ENCODE measurements at regions not wholly inside any gene's neighbourhood (a gene's known extent, or its start where the extent isn't known, plus 50 kb on each side); places are given as distances from the start of the nearest gene placed in this dataset.

- Histone ChIP-seq H3K4ac (ENCODE audit: low read depth, low read length) (no peak overlapping the region), H3T11ph (ENCODE audit: low read length) (no peak overlapping the region), H4K91ac (ENCODE audit: insufficient read length, low read depth, low read length) (no peak overlapping the region), H4K20me1 (ENCODE audit: control insufficient read depth, insufficient read depth, insufficient read length) (no peaks in the 10 kb centered on the region), H3K14ac (ENCODE audit: insufficient read depth, low read length) (no peak overlapping the region), H3K9me3 (ENCODE audit: control insufficient read depth, low read depth, low read length) (no peaks in the 10 kb centered on the region), H2BK12ac (ENCODE audit: insufficient read length, low read depth, low read length) (no peak overlapping the region), H3K27me3 (ENCODE audit: insufficient read depth, low read length) (0 out of 2 replicates have a peak, but pooled peaks cover 2% of the 10 kb centered on the region), H2BK5ac (ENCODE audit: insufficient read length, low read length) (no peak overlapping the region), H2BK120ac (ENCODE audit: low read depth, low read length, poor library complexity, severe bottlenecking) (no peak overlapping the region), H4K5ac (ENCODE audit: insufficient read length, low read depth, low read length) (no peak overlapping the region), H3K79me2 (ENCODE audit: insufficient read depth, low read length) (no peaks in the 10 kb centered on the region), H3K23me2 (ENCODE audit: insufficient read length, low read depth, low read length, poor library complexity, severe bottlenecking) (no peaks in the 10 kb centered on the region), H2BK20ac (ENCODE audit: low read depth, low read length, poor library complexity, severe bottlenecking) (no peak overlapping the region), H3K4me1 (ENCODE audit: insufficient read depth, low read length) (no peaks in the 10 kb centered on the region), H3K79me1 (ENCODE audit: insufficient read depth, low read depth, low read length, poor library complexity, severe bottlenecking) (no peaks in the 10 kb centered on the region), H4K8ac (replicated peaks; ENCODE audit: insufficient read length, low read depth, low read length) (no peak overlapping the region), H2BK15ac (ENCODE audit: low read depth, low read length) (no peak overlapping the region), H2AK5ac (ENCODE audit: insufficient read length, low read length) (no peak overlapping the region), H2AFZ (ENCODE audit: low read length) (no peak overlapping the region), H3K18ac (ENCODE audit: insufficient read length, low read depth, low read length) (peak overlapping the region; percentile 17), H3K23ac (ENCODE audit: insufficient read length, low read depth, low read length) (no peak overlapping the region), H3K56ac (ENCODE audit: insufficient read length, low read depth, low read length) (no peak overlapping the region), H3K27ac (ENCODE audit: insufficient read length, low read depth, low read length) (no peak overlapping the region), H3K4me2 (ENCODE audit: insufficient read depth, insufficient read length, low read length) (no peak overlapping the region), H3K9ac (ENCODE audit: extremely low read depth, insufficient read length, low read length) (no peak overlapping the region)
- peak; percentile 17 for DNase-seq
- no peak for TF ChIP-seq CTCF (conservative IDR thresholded peaks at IDR 0.05)
- no CpG with 5 or more reads among the region's 21 CpGs for WGBS (ENCODE audit: extremely low coverage, insufficient read length, low lambda C conversion rate)
- Mint-ChIP-seq H3K4me3 (no peak overlapping the region), H3K9me3 (no peaks in the 10 kb centered on the region; a peak in 2 of 5 replicates), H3K27me3 (ENCODE audit: low read depth) (peaks cover 16% of the 10 kb centered on the region), H3K36me3 (ENCODE audit: insufficient read depth in 1 of 3, low read depth in 3 of 3) (no peaks in the 10 kb centered on the region; a peak in 1 of 7 replicates), H3K4me1 (peaks cover 19 to 24% of the 10 kb centered on the region in 2 experiments), H3K27ac (no peak overlapping the region)
These were observed 282.4 kb downstream of the TEX29 start for GRCh38 chr13:111602874-111603273.
